GM21723 (cell line): ENCODE measurements at regions not wholly inside any gene's neighbourhood (a gene's known extent, or its start where the extent isn't known, plus 50 kb on each side); places are given as distances from the start of the nearest gene placed in this dataset.
"Not testable (repeated sequence)": the region's sequence is repeated elsewhere in the genome, so short reads cannot be mapped to it uniquely, and the experiment has no call there.

Experiments used
- ATAC-seq: cut with Tn5 transposase; IDR thresholded peaks from one replicate; pipeline ENCODE4 v1.9.1; 2021; ENCODE audit warnings: mild to moderate bottlenecking, moderate library complexity; ENCODE audit not compliant: unreplicated experiment

DNA sequence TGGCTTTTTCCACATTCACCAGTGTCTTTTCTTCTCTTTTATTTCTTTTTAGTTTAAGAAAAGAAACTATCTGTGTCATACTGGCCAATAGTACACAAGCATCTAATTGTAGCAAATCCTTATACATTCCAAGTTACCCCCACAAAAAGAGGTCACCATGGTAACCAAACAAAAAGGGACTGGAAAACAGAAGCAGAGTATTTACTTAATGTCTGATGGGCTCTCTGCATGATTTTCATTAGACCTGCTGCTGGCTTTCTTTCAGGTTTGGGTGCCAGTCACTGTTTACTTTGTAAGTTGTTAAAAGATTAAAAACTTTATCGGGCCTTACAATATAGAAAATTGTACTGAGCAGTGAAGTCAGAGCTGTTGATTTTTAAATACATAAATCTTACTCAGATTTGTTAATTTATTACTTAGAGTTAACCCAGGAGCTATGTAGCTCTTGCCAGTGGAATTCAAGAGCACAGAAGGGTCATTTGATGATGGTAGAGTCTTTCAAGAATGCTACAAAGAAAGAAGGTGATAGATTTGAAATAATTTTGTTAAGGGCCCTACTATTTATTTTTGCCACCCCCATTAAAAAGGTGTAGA lies 123.9 kb downstream of the BRMS1L start:
- ATAC-seq: no peak

DNA sequence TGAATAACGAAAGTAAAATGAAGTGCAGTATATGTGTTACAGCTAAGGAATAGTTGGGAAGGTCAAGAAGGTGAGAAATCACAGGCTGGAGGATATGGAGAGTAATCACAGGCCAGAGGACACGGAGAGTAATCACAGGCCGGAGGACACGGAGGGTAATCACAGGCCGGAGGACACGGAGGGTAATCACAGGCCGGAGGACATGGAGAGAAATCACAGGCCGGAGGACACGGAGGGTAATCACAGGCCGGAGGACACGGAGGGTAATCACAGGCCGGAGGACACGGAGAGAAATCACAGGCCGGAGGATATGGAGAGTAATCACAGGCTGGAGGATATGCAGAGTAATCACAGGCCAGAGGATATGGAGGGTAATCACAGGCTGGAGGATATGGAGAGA lies 121.8 kb downstream of the BRMS1L start:
- ATAC-seq: not testable (repeated sequence)

DNA sequence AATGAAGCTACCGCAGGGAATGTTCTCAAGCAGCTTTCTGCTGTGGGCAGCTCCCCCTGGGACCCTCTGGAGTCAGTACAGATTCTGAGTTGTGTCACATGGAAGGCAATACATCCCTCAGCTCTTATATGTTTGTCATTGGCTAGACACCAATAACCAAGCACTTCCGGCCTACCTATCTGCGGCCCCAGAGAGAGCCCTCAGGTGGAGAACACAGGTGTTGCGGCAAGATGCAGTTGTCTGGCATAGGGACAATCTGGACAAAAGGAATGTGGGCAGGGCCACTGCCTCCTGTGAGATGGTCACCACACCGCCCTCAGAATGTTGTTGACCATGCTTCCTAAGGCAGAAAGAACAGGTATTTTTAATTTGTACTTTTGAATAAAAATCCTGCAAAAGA lies 118.7 kb downstream of the BRMS1L start:
- ATAC-seq: no peak

DNA sequence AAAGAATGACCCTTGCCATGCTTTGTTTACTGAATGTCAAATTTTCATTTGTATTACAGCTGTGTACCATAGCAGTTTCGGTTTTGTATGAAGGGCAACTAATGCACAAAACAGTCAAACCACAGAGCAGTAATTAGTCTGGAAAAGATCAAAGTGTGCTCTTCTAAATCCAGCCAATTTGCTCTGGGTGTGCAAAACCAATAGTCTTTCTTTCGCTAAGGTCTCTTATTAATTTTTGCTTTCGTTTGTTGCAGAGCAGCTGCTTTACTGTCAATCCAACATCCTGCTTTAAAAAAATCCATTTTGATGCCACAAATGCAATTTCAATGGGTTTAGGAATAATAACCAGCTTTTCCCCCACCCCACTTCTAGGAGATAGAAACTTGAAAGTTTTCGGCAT lies 114.2 kb downstream of the BRMS1L start:
- peak; percentile 51 for ATAC-seq

DNA sequence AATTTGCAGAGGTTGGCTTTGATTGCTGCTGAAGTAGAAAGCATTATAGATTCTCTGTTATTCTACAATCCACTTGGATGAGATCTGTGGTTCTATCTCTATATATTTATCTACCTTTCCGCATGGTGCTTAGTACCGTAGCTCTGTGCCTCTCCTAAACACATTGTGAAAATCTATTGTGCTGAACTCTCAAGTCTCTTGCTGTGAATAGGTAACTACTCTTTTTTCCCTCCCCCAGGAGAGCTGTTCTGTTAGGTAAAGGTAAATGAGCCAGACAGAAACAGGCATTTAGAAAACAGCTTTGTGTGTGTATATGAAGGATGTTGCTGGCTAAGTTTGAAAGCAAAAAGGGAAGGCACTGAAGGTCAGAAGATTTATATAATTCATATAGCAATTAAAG lies 112.6 kb downstream of the BRMS1L start:
- ATAC-seq: no peak

DNA sequence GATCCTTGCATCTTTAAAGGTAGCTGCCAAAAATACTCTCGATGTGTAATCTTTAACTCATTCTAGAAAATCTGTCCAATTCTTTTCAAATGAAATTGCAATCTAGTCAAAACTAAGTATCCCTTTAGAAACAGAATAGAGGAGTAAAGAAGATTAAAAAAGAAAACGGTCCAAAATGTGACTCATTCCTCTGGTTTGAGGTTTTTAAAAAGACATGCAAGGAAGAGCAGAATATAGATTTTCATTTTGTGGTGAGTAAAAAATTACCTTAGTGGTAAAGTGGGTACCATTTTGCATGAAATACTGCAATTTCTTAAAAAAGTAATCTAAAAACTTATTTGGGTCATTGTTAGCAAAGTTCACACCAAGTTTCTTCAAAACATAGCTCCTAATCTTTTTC lies 108.4 kb downstream of the BRMS1L start:
- peak; percentile 69 for ATAC-seq

DNA sequence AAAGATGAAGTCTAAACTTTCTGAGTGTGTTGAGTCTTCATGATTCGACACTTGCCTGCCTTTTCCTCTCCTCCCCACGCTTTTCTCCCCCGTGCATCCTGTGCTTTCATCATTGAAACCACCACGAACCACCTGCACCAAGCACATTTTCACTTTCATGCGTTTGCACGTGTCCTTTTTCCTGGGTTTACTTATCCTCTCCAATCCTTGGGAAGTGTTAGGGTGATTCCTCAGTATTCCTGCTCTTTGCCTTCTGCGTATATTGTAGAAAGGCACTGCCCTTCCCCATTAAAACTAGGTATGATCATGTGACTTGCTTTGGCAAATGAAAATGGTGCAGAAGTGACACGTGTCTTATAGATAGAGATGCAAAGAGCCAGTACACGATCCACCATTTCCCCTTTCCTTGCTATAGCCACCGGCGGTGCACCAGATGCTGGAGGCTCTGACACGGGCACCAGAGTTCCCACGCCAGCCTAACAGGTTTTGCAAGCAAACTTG lies 106.6 kb downstream of the BRMS1L start:
- ATAC-seq: peak; percentile 66

DNA sequence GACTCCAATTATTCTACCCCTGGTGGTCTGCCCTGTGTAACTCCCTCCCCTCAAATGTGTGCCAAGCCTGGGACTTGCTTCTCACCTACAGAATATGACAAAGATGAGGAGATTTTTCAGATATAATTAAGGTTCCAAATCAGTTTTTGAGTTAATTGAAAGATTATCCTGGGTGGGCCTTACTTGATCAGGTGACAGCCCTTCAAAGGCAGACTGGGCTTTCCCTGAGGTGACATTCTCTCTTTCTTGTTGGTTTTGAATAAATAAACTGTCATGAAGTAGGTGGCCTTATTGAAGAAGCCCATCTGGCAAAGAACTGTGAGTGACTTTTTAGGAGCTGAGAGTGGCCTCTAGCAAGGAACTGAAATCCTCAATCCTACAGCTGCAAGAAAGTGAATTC lies 106.0 kb downstream of the BRMS1L start:
- ATAC-seq: peak; percentile 28

DNA sequence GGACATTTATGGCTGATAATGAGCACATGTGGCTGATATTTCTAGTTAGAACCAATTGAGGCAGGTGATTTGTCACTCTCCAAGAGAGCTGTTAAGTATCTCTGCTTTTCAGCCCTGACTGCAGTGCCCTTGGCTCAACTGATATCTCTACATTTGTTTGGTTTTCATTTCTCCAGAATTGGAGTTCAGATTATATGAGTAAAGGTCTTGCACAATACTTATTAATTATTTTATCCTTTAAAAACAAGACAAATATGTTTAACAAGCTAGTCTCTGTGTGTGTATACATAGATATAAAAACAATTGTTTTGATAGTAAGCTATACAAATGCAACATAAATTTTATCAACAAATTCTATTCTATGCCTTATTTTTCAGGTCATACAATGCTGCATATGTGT lies 105.2 kb downstream of the BRMS1L start:
- no peak for ATAC-seq

DNA sequence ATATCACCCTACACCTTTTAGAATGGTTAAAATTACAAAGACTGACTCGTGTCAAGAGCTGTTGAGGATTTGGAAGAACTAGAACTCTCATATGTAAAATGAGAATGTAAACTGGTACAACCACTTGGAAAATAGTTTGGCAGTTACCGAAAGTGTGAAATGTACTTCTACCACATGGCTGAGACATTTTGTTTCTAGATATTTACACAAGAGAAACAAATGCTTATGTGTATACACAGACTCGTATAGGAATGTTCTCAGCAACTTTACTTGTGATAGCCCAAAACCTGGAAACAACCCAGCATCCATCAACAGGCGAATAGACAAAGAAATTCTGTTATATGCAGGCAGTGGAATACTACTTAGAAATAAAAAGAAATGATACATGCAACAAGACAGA lies 103.0 kb downstream of the BRMS1L start:
- no peak for ATAC-seq

DNA sequence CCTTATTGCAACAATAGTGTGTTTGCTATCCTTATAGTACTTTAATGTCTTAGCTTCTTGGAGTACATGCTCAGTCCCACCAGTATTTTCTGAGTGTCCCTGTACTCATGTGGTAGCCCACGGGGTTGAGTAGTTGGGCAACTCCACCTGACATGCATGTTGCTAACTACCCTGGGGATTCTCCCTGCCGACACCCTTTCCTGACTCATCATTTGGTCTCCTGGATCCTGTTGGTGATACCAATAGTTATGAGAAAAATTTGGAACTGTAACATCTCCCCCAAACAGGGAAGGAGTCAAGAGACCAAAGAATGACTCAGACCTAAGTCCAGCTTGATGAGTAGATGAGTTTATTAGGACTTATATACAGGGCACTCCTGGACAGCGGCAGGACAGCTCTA lies 101.6 kb downstream of the BRMS1L start:
- no peak for ATAC-seq

DNA sequence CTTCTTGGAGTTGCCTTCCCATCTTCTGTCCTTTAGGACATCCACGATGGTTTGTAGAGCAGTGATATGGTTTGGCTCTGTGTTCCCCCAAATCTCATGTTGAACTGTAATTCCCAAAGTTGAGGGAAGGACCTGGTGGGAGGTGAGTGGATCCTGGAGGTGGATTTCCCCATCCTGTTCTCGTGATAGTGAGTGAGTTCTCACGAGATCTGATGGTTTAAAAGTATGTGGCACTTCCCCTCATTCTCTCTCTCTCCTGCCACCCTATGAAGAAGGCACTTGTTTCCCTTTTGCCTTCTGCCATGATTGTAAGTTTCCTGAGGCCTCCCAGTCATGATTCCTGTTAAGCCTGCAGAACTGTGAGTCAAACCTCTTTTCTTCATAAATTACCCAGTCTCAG lies 99.2 kb downstream of the BRMS1L start:
- ATAC-seq: no peak

DNA sequence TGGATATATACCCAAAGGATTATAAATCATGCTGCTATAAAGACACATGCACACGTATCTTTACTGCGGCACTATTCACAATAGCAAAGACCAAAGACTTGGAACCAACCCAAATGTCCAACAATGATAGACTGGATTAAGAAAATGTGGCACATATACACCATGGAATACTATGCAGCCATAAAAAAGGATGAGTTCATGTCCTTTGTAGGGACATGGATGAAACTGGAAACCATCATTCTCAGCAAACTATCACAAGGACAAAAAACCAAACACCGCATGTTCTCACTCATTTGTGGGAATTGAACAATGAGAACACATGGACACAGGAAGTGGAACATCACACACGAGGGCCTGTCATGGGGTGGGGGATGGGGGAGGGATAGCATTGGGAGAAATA lies 96.5 kb downstream of the BRMS1L start:
- not testable (repeated sequence) for ATAC-seq

DNA sequence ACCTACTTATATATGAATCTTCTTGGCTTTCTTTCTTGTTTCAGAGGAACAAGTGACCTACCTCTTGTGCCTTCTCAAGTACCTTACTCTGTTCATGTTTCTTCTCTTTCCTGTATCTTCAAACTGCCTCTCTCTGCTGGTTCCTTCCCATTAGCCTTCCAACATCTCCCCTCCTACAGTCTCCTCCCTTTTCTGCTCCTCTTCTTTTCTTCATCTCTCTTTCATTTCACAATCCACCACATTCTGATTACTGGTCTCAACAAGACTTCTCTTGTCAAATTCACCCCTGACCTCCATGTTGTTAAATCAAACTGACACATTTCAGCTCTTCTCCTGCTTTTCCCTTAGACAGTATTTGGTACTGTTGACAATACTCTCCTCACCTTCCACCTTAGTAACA lies 95.6 kb downstream of the BRMS1L start:
- ATAC-seq: no peak
